CD8-positive, alpha-beta memory T cell (primary cell): ENCODE measurements at regions not wholly inside any gene's neighbourhood (a gene's known extent, or its start where the extent isn't known, plus 50 kb on each side); places are given as distances from the start of the nearest gene placed in this dataset.
A peak's percentile ranks its signal among the peaks of the same experiment; 100 is the strongest.

ENCODE experiments used
- CTCF ChIA-PET: fragments of 350-600 bp; sonication (Branson Sonifier 250); formaldehyde crosslinking; loops from one replicate; lab custom pipeline; 2021; ENCODE audit warnings: antibody characterized with exemption; lab: Charles Lee
- POLR2A ChIA-PET: fragments of 350-600 bp; sonication (Branson Sonifier 250); formaldehyde crosslinking; loops from one replicate; lab custom pipeline; 2021; ENCODE audit warnings: antibody characterized with exemption; lab: Charles Lee
- DNase-seq, 5 donors: peaks; one replicate each; pipeline versions ENCODE4 v3.0.0 to v3.0.0-alpha.2; 2020 to 2022; ENCODE audit warnings: mixed read lengths in 1 of 5
- H3K27ac ChIP-seq: one replicate; pipeline ENCODE4 v1.7.0; 2013; ENCODE audit warnings: low read depth, mild to moderate bottlenecking, low read length, moderate library complexity
- H3K27me3 ChIP-seq: 2 replicates; pipeline ENCODE4 v1.7.0; 2013; ENCODE audit warnings: low read length, mild to moderate bottlenecking; ENCODE audit not compliant: insufficient read depth, poor library complexity, severe bottlenecking
- H3K36me3 ChIP-seq: 2 replicates; pipeline ENCODE4 v1.7.0; 2013; ENCODE audit warnings: mild to moderate bottlenecking, low read length, moderate library complexity; ENCODE audit not compliant: insufficient read depth
- H3K4me1 ChIP-seq: 2 replicates; pipeline ENCODE4 v1.7.0; 2013; ENCODE audit warnings: mild to moderate bottlenecking, low read length, moderate library complexity; ENCODE audit not compliant: insufficient read depth
- H3K4me3 ChIP-seq: 2 replicates; pipeline ENCODE4 v1.7.0; 2013; ENCODE audit warnings: mild to moderate bottlenecking, low read length
- H3K9me3 ChIP-seq: 2 replicates; pipeline ENCODE4 v1.7.0; 2013; ENCODE audit warnings: mild to moderate bottlenecking, low read length
- H3K27ac Mint-ChIP-seq, 8 donors: one replicate each; pipeline ENCODE4 v1.8.0; 2020 to 2021; ENCODE audit warnings: mixed read lengths in 8 of 8, mild to moderate bottlenecking in 6 of 8, inconsistent platforms in 3 of 8, moderate library complexity in 3 of 8
- H3K27me3 Mint-ChIP-seq, 2 donors: one replicate each; pipeline ENCODE4 v1.8.0; 2020 to 2021; ENCODE audit warnings: mixed read lengths in 2 of 2, mild to moderate bottlenecking in 1 of 2, moderate library complexity in 1 of 2
- H3K36me3 Mint-ChIP-seq, 3 donors: one replicate each; pipeline ENCODE4 v1.8.0; 2020 to 2021; ENCODE audit warnings: mixed read lengths in 3 of 3, inconsistent platforms in 1 of 3, mild to moderate bottlenecking in 1 of 3
- H3K4me1 Mint-ChIP-seq, 3 donors: one replicate each; pipeline ENCODE4 v1.8.0; 2020 to 2021; ENCODE audit warnings: mixed read lengths in 3 of 3, inconsistent platforms in 1 of 3, mild to moderate bottlenecking in 1 of 3
- H3K4me3 Mint-ChIP-seq, 7 donors: one replicate each; pipeline ENCODE4 v1.8.0; 2020 to 2021; ENCODE audit warnings: mixed read lengths in 7 of 7, mild to moderate bottlenecking in 6 of 7, moderate library complexity in 4 of 7, inconsistent platforms in 2 of 7
- H3K9me3 Mint-ChIP-seq, 5 donors: one replicate each; pipeline ENCODE4 v1.8.0; 2020 to 2022; ENCODE audit warnings: mixed read lengths in 5 of 5, mild to moderate bottlenecking in 3 of 5, moderate library complexity in 2 of 5, inconsistent platforms in 1 of 5

DNA sequence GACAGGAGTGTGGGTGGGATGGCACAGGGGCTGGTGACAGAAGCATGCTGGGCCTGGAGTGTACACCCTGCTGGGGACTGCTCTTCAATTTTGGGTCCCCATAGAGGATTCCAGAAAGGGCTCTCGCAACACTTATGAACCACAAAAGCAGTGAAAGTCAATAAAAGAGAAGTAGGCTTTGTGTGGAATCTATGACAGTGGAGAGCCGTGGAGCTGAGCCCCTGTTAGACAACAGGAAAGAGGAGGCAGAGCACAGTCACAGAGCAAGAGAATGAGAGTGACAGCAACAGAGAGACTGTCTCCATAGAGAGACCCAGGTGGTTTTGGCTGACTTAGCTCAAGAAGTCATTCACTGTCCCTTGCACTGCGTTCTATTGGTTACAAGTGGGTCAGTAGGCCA lies 135.1 kb upstream of the ATP6AP2 start:
- Mint-ChIP-seq H3K4me3 (no peak overlapping the region), H3K36me3 (no peaks in the 10 kb centered on the region), H3K27me3 (peaks cover 0 to 5% of the 10 kb centered on the region in 2 donors), H3K9me3 (no peaks in the 10 kb centered on the region), H3K27ac (no peak overlapping the region), H3K4me1 (no peaks in the 10 kb centered on the region)
- H3K27ac ChIP-seq = no peak overlapping the region
- no peaks in the 10 kb centered on the region for H3K4me1 ChIP-seq
- no peak overlapping the region for H3K4me3 ChIP-seq
- H3K9me3 ChIP-seq = no peaks in the 10 kb centered on the region
- ChIA-PET CTCF (no interaction called here), POLR2A (no interaction called here)
- no peaks in the 10 kb centered on the region for H3K27me3 ChIP-seq
- no peaks in the 10 kb centered on the region for H3K36me3 ChIP-seq
- no peak for DNase-seq

DNA sequence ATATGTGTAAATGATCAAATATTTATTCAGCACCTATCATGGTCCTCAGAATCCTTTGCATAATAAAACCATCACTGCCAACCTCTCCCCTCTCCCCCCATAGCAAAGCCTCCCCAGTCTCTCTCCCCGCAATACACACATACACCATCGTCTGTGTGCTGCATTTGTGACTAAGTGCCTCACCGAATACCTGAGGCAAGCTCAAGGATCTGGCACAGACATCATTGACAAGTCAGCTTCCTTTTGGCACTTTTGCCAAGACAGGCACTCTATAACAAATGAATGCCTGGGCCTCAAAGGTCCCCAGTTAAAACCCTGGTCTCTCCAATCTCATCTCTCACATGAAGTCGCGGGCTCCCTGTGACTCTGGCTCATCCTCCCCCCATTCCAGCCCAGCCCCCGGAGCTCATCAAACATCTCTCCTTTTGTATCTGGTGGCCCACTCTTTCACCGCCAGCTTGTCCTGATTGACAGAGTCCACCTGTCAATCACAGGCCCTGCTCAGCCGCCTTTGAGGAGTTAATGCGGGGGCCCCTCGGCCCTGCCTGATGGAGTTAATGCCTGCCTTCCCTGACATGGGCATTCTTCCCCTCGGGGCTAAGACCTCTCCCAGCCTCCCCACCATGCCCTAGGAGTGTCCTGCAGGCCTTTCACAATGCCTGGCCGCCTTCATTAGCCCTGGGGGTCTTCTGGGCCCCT lies 135.8 kb upstream of the ATP6AP2 start:
- H3K9me3 ChIP-seq = no peaks in the 10 kb centered on the region
- no peaks in the 10 kb centered on the region for H3K36me3 ChIP-seq
- Mint-ChIP-seq H3K36me3 (no peaks in the 10 kb centered on the region), H3K27ac (no peak overlapping the region), H3K27me3 (peaks cover 0 to 5% of the 10 kb centered on the region in 2 donors), H3K4me1 (no peaks in the 10 kb centered on the region), H3K9me3 (no peaks in the 10 kb centered on the region), H3K4me3 (no peak overlapping the region)
- no peaks in the 10 kb centered on the region for H3K4me1 ChIP-seq
- H3K27me3 ChIP-seq = no peaks in the 10 kb centered on the region
- H3K4me3 ChIP-seq = no peak overlapping the region
- ChIA-PET POLR2A (no interaction called here), CTCF (no interaction called here)
- no peak overlapping the region for H3K27ac ChIP-seq
- no peak for DNase-seq

- H3K27me3 ChIP-seq = no peaks in the 10 kb centered on the region
- H3K27ac Mint-ChIP-seq = no peak overlapping the region
- H3K4me1 Mint-ChIP-seq = no peaks in the 10 kb centered on the region
- H3K9me3 ChIP-seq = no peaks in the 10 kb centered on the region
- POLR2A ChIA-PET = no interaction called here
- H3K9me3 Mint-ChIP-seq = no peaks in the 10 kb centered on the region
- no peaks in the 10 kb centered on the region for H3K4me1 ChIP-seq
- H3K36me3 ChIP-seq = no peaks in the 10 kb centered on the region
- peaks cover 0 to 4% of the 10 kb centered on the region in 2 donors for H3K27me3 Mint-ChIP-seq
- H3K27ac ChIP-seq = no peak overlapping the region
- CTCF ChIA-PET = no interaction called here
- no peaks in the 10 kb centered on the region for H3K36me3 Mint-ChIP-seq
- no peak for DNase-seq
- H3K4me3 Mint-ChIP-seq = no peak overlapping the region
- no peak overlapping the region for H3K4me3 ChIP-seq
These were observed 136.6 kb upstream of the ATP6AP2 start for GRCh38 chrX:40444133-40444532.

GRCh38 chrX:40440866-40441265 lies 139.9 kb upstream of the ATP6AP2 start:
- Histone ChIP-seq H3K4me1 (no peaks in the 10 kb centered on the region), H3K4me3 (no peak overlapping the region), H3K36me3 (no peaks in the 10 kb centered on the region), H3K27me3 (no peaks in the 10 kb centered on the region), H3K9me3 (no peaks in the 10 kb centered on the region), H3K27ac (no peak overlapping the region)
- no peak for DNase-seq
- CTCF ChIA-PET = no interaction called here
- Mint-ChIP-seq H3K27me3 (peaks cover 0 to 5% of the 10 kb centered on the region in 2 donors), H3K27ac (no peak overlapping the region), H3K9me3 (no peaks in the 10 kb centered on the region), H3K4me1 (no peaks in the 10 kb centered on the region), H3K36me3 (no peaks in the 10 kb centered on the region), H3K4me3 (no peak overlapping the region)
- POLR2A ChIA-PET = no interaction called here

- Histone ChIP-seq H3K36me3 (no peaks in the 10 kb centered on the region), H3K4me1 (no peaks in the 10 kb centered on the region), H3K4me3 (no peak overlapping the region), H3K27me3 (no peaks in the 10 kb centered on the region), H3K9me3 (no peaks in the 10 kb centered on the region), H3K27ac (no peak overlapping the region)
- Mint-ChIP-seq H3K27ac (no peak overlapping the region), H3K4me1 (no peaks in the 10 kb centered on the region), H3K27me3 (peaks cover 0 to 5% of the 10 kb centered on the region in 2 donors), H3K36me3 (no peaks in the 10 kb centered on the region), H3K9me3 (no peaks in the 10 kb centered on the region), H3K4me3 (no peak overlapping the region)
- ChIA-PET CTCF (no interaction called here), POLR2A (no interaction called here)
- DNase-seq = no peak
These were observed 140.9 kb upstream of the ATP6AP2 start for GRCh38 chrX:40439625-40440532.

DNA sequence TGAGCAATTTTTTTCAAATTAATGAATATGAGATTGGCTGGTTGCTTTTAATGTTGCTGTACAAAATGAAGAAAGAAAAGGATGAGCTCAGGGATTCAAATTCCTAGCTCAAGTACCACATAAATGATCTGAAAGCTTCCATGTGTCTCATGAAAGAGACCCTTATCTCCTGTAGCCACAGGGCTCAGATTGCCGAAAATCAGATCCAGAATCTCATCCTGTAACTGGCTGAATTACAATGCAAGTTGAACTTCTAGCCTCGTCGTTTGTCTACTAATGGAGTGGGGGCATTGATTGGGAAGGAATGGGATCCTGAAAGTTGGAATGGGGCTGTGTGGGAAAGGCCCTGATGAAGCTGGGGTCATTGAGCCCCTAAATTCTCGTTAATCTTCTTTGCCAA lies 143.4 kb upstream of the ATP6AP2 start:
- H3K36me3 Mint-ChIP-seq = no peaks in the 10 kb centered on the region
- no peaks in the 10 kb centered on the region for H3K27me3 ChIP-seq

DNA sequence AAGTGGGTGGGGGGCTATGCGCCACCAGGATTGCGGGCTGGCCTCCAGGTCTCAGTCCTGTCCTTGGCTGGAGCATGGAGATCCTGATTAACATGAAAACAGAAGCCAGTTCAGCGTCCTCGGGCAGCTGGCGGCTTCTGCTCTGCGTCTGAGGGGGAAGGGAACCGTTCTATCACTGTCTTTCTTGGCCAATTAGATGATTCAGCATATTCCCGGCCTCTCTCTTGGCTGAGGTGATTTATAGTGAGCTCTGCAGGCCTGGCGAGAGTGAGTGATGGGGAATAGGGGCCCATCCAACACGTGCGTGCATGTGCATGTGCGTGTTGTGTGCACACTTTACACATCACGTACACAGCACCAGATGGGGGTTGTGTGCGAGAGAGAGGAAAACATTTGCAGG lies 145.8 kb upstream of the ATP6AP2 start:
- Mint-ChIP-seq H3K9me3 (peaks cover 0 to 2% (median 0%) of the 10 kb centered on the region in 5 donors), H3K27ac (peak overlapping the region in 1 of 8 donors; percentile 54), H3K4me1 (no peaks in the 10 kb centered on the region), H3K4me3 (no peak overlapping the region), H3K36me3 (peaks cover 0 to 7% (median 0%) of the 10 kb centered on the region in 3 donors), H3K27me3 (peaks cover 0 to 10% of the 10 kb centered on the region in 2 donors)
- Histone ChIP-seq H3K4me3 (no peak overlapping the region), H3K4me1 (no peaks in the 10 kb centered on the region), H3K9me3 (no peaks in the 10 kb centered on the region), H3K36me3 (no peaks in the 10 kb centered on the region), H3K27ac (no peak overlapping the region), H3K27me3 (no peaks in the 10 kb centered on the region)
- CTCF ChIA-PET = no interaction called here
- POLR2A ChIA-PET = no interaction called here
- no peak for DNase-seq

More for the DNA sequence above, 143.4 kb upstream of the ATP6AP2 start:
- Histone ChIP-seq H3K4me1 (no peaks in the 10 kb centered on the region), H3K9me3 (no peaks in the 10 kb centered on the region), H3K27ac (no peak overlapping the region), H3K4me3 (no peak overlapping the region), H3K36me3 (no peaks in the 10 kb centered on the region)
- peaks cover 0 to 10% of the 10 kb centered on the region in 2 donors for H3K27me3 Mint-ChIP-seq
- no peak overlapping the region for H3K27ac Mint-ChIP-seq
- ChIA-PET POLR2A (no interaction called here), CTCF (no interaction called here)
- no peak overlapping the region for H3K4me3 Mint-ChIP-seq
- no peaks in the 10 kb centered on the region for H3K9me3 Mint-ChIP-seq
- no peak for DNase-seq
- no peaks in the 10 kb centered on the region for H3K4me1 Mint-ChIP-seq

GRCh38 chrX:40434443-40434842 lies 146.3 kb upstream of the ATP6AP2 start:
- H3K36me3 ChIP-seq = no peaks in the 10 kb centered on the region
- H3K9me3 Mint-ChIP-seq = peaks cover 0 to 2% (median 0%) of the 10 kb centered on the region in 5 donors
- ChIA-PET CTCF (no interaction called here), POLR2A (no interaction called here)
- no peaks in the 10 kb centered on the region for H3K4me1 Mint-ChIP-seq
- no peak overlapping the region for H3K27ac ChIP-seq
- H3K4me1 ChIP-seq = no peaks in the 10 kb centered on the region
- peaks cover 0 to 10% of the 10 kb centered on the region in 2 donors for H3K27me3 Mint-ChIP-seq
- no peak for DNase-seq
- no peak overlapping the region for H3K4me3 ChIP-seq
- H3K4me3 Mint-ChIP-seq = no peak overlapping the region
- peaks cover 0 to 7% (median 0%) of the 10 kb centered on the region in 3 donors for H3K36me3 Mint-ChIP-seq
- no peaks in the 10 kb centered on the region for H3K27me3 ChIP-seq
- peak overlapping the region in 1 of 8 donors; percentile 54 for H3K27ac Mint-ChIP-seq
- H3K9me3 ChIP-seq = no peaks in the 10 kb centered on the region
